ENCODE measurements at regions not wholly inside any gene's neighbourhood (a gene's known extent, or its start where the extent isn't known, plus 50 kb on each side); places are given as distances from the start of the nearest gene placed in this dataset.

GRCh38 chrX:110477593-110478228, 119.1 kb downstream of the RTL9 start:
- Histone ChIP-seq H3K4me1 (ENCODE audit: insufficient read depth) (no peaks in the 10 kb centered on the region), H3K27ac (no peak overlapping the region), H2AFZ (no peak overlapping the region), H3K4me3 (no peak overlapping the region), H3K36me3 (replicated peaks; ENCODE audit: insufficient read depth, low read depth) (no peaks in the 10 kb centered on the region), H4K20me1 (ENCODE audit: insufficient read depth, poor library complexity, severe bottlenecking) (no peaks in the 10 kb centered on the region), H3K79me2 (no peaks in the 10 kb centered on the region), H3K9me2 (replicated peaks; ENCODE audit: insufficient read depth) (no peaks in the 10 kb centered on the region), H3K9me3 (ENCODE audit: low read depth) (no peaks in the 10 kb centered on the region), H3K27me3 (no peaks in the 10 kb centered on the region), H3K4me2 (no peak overlapping the region)
- 77% methylated on average over 5 of the region's 5 CpGs for WGBS (ENCODE audit: low lambda C conversion rate, missing lambda C conversion rate)
- no peak for TF ChIP-seq EZH2phosphoT487 (IDR thresholded peaks at IDR 0.05; ENCODE audit: low read depth, severe bottlenecking, unreplicated experiment)
- no peak for TF ChIP-seq EZH2 (IDR thresholded peaks at IDR 0.05; ENCODE audit: borderline replicate concordance)
- no peak for TF ChIP-seq CTCF (IDR thresholded peaks at IDR 0.05; ENCODE audit: poor library complexity)
- DNase-seq (ENCODE audit: low spot score), result no peak

- Histone ChIP-seq H3K4me3 (no peak overlapping the region), H3K27me3 (no peaks in the 10 kb centered on the region), H3K9me3 (ENCODE audit: low read depth) (no peaks in the 10 kb centered on the region), H3K36me3 (replicated peaks; ENCODE audit: insufficient read depth, low read depth) (no peaks in the 10 kb centered on the region), H3K4me2 (no peak overlapping the region), H3K9me2 (replicated peaks; ENCODE audit: insufficient read depth) (no peaks in the 10 kb centered on the region), H2AFZ (no peak overlapping the region), H3K27ac (no peak overlapping the region), H4K20me1 (ENCODE audit: insufficient read depth, poor library complexity, severe bottlenecking) (no peaks in the 10 kb centered on the region), H3K4me1 (ENCODE audit: insufficient read depth) (no peaks in the 10 kb centered on the region), H3K79me2 (no peaks in the 10 kb centered on the region)
- no peak for DNase-seq (ENCODE audit: low spot score)
- 71% methylated on average over 8 of the region's 8 CpGs for WGBS (ENCODE audit: low lambda C conversion rate, missing lambda C conversion rate)
- no peak for TF ChIP-seq EZH2phosphoT487 (IDR thresholded peaks at IDR 0.05; ENCODE audit: low read depth, severe bottlenecking, unreplicated experiment)
- no peak for TF ChIP-seq CTCF (IDR thresholded peaks at IDR 0.05; ENCODE audit: poor library complexity)
- no peak for TF ChIP-seq EZH2 (IDR thresholded peaks at IDR 0.05; ENCODE audit: borderline replicate concordance)
These were observed 133.4 kb downstream of the RTL9 start for GRCh38 chrX:110491846-110492620.

GRCh38 chrX:110504947-110505346, 146.3 kb downstream of the RTL9 start:
- Histone ChIP-seq H4K20me1 (ENCODE audit: insufficient read depth, poor library complexity, severe bottlenecking) (no peaks in the 10 kb centered on the region), H3K36me3 (replicated peaks; ENCODE audit: insufficient read depth, low read depth) (no peaks in the 10 kb centered on the region), H3K79me2 (no peaks in the 10 kb centered on the region), H3K27ac (no peak overlapping the region), H2AFZ (no peak overlapping the region), H3K4me3 (no peak overlapping the region), H3K4me1 (ENCODE audit: insufficient read depth) (no peaks in the 10 kb centered on the region), H3K9me3 (ENCODE audit: low read depth) (no peaks in the 10 kb centered on the region), H3K4me2 (no peak overlapping the region), H3K27me3 (no peaks in the 10 kb centered on the region), H3K9me2 (replicated peaks; ENCODE audit: insufficient read depth) (no peaks in the 10 kb centered on the region)
- 74% methylated on average over 6 of the region's 6 CpGs for WGBS (ENCODE audit: low lambda C conversion rate, missing lambda C conversion rate)
- no peak for DNase-seq (ENCODE audit: low spot score)
- no peak for TF ChIP-seq EZH2 (IDR thresholded peaks at IDR 0.05; ENCODE audit: borderline replicate concordance)

GRCh38 chrX:110509755-110510532, 151.3 kb downstream of the RTL9 start:
- no peaks in the 10 kb centered on the region for H3K79me2 ChIP-seq
- no peaks in the 10 kb centered on the region for H3K4me1 ChIP-seq (ENCODE audit: insufficient read depth)
- H3K9me2 ChIP-seq (replicated peaks; ENCODE audit: insufficient read depth), result no peaks in the 10 kb centered on the region
- no peaks in the 10 kb centered on the region for H3K36me3 ChIP-seq (replicated peaks; ENCODE audit: insufficient read depth, low read depth)
- WGBS (ENCODE audit: low lambda C conversion rate, missing lambda C conversion rate), result 23% methylated on average over 2 of the region's 2 CpGs
- no peak overlapping the region for H3K27ac ChIP-seq
- no peaks in the 10 kb centered on the region for H3K27me3 ChIP-seq
- no peaks in the 10 kb centered on the region for H4K20me1 ChIP-seq (ENCODE audit: insufficient read depth, poor library complexity, severe bottlenecking)
- no peak overlapping the region for H2AFZ ChIP-seq
- no peak overlapping the region for H3K4me2 ChIP-seq
- no peaks in the 10 kb centered on the region for H3K9me3 ChIP-seq (ENCODE audit: low read depth)
- no peak for DNase-seq (ENCODE audit: low spot score)
- no peak for TF ChIP-seq CTCF (IDR thresholded peaks at IDR 0.05; ENCODE audit: poor library complexity)
- TF ChIP-seq EZH2phosphoT487 (IDR thresholded peaks at IDR 0.05; ENCODE audit: low read depth, severe bottlenecking, unreplicated experiment), result no peak
- TF ChIP-seq EZH2 (IDR thresholded peaks at IDR 0.05; ENCODE audit: borderline replicate concordance), result no peak
- no peak overlapping the region for H3K4me3 ChIP-seq
